Esophagus squamous epithelium (tissue), 5 donors: ENCODE measurements at regions not wholly inside any gene's neighbourhood (a gene's known extent, or its start where the extent isn't known, plus 50 kb on each side); places are given as distances from the start of the nearest gene placed in this dataset.

ENCODE experiments used
- DNase-seq: peaks from one replicate; lab custom pipeline; 2025; lab: John Stamatoyannopoulos, UW
- H3K27ac ChIP-seq, 4 donors: fragments of 200-600 bp; sonication (generic); one replicate each; pipeline ENCODE4 v1.5.1; 2016 to 2019; ENCODE audit warnings: mild to moderate bottlenecking in 1 of 4
- H3K27me3 ChIP-seq, 4 donors: fragments of 200-600 bp; sonication (generic); 1 replicate in 3 of 4; 2 replicates in 1 of 4; pipeline versions ENCODE4 v1.5.1 to v1.6.0; 2017 to 2021; ENCODE audit warnings: antibody characterized with exemption in 1 of 4
- H3K36me3 ChIP-seq, 3 donors: fragments of 200-600 bp; sonication (generic); one replicate each; pipeline ENCODE4 v1.5.1; 2016 to 2019
- H3K4me1 ChIP-seq, 3 donors: fragments of 200-600 bp; sonication (generic); one replicate each; pipeline ENCODE4 v1.5.1; 2017 to 2019
- H3K4me3 ChIP-seq, 4 donors: fragments of 200-600 bp; sonication (generic); 1 replicate in 3 of 4; 2 replicates in 1 of 4; pipeline ENCODE4 v1.5.1; 2016 to 2019; ENCODE audit warnings: mild to moderate bottlenecking in 2 of 4, moderate library complexity in 1 of 4
- H3K9me3 ChIP-seq, 3 donors: fragments of 200-600 bp; sonication (generic); one replicate each; pipeline ENCODE4 v1.5.1; 2016 to 2019
- CTCF ChIP-seq, 6 experiments: fragments of 450-650 bp in 4 of 6; fragments of 200-600 bp in 2 of 6; sonication (generic) in 2 of 6; IDR thresholded peaks; one replicate each; pipeline ENCODE4 v1.5.1; 2016 to 2019; ENCODE audit warnings: antibody characterized with exemption in 6 of 6, mild to moderate bottlenecking in 4 of 6, moderate library complexity in 4 of 6
- POLR2A ChIP-seq, 4 donors: fragments of 450-650 bp; IDR thresholded peaks; one replicate each; pipeline ENCODE4 v1.6.1; 2017; ENCODE audit warnings: antibody characterized with exemption in 4 of 4, mild to moderate bottlenecking in 4 of 4, moderate library complexity in 3 of 4
- WGBS, 2 donors: methylation state at CpG; one replicate each; pipeline ENCODE4 v1.1.5; 2018; 5-methylcytosine and 5-hydroxymethylcytosine counted together
- intact Hi-C: fragments of 100-400 bp; cut with DNase I; formaldehyde crosslinking; loops from one replicate; pipeline ENCODE4 v1.15.0; 2022
- donor health status: DM: yes; HTN: yes; CAD: no.

- Histone ChIP-seq H3K9me3 (no peaks in the 10 kb centered on the region), H3K27ac (no peak overlapping the region), H3K4me1 (peaks cover 0 to 28% (median 0%) of the 10 kb centered on the region in 3 donors), H3K27me3 (no peaks in the 10 kb centered on the region), H3K4me3 (no peak overlapping the region), H3K36me3 (no peaks in the 10 kb centered on the region)
- DNase-seq: no peak
- intact Hi-C loops: no loop called here
- TF ChIP-seq CTCF (IDR thresholded peaks at IDR 0.05): no peak
- no peak for TF ChIP-seq POLR2A (IDR thresholded peaks at IDR 0.05)
- 89 to 91% methylated on average over 3 of the region's 3 CpGs for WGBS, 2 donors
Measured at GRCh38 chr3:102140116-102140515, 290.8 kb downstream of the NFKBIZ start.

- Histone ChIP-seq H3K36me3 (no peaks in the 10 kb centered on the region), H3K9me3 (no peaks in the 10 kb centered on the region), H3K27me3 (no peaks in the 10 kb centered on the region), H3K4me1 (peaks cover 0 to 21% (median 0%) of the 10 kb centered on the region in 3 donors), H3K27ac (peak overlapping the region in 1 of 4 donors; percentile 11), H3K4me3 (no peak overlapping the region)
- WGBS, 2 donors: 53 to 65% methylated on average over 5 of the region's 5 CpGs
- intact Hi-C loops: no loop called here
- no peak for TF ChIP-seq CTCF (IDR thresholded peaks at IDR 0.05)
- TF ChIP-seq POLR2A (IDR thresholded peaks at IDR 0.05): no peak
- DNase-seq: no peak
Measured at GRCh38 chr3:102141096-102141927, 292.0 kb downstream of the NFKBIZ start.

- peak overlapping the region in 1 of 4 donors; percentile 11 for H3K27ac ChIP-seq
- no peaks in the 10 kb centered on the region for H3K9me3 ChIP-seq
- TF ChIP-seq POLR2A (IDR thresholded peaks at IDR 0.05) (no peak), CTCF (IDR thresholded peaks at IDR 0.05) (no peak)
- no peak overlapping the region for H3K4me3 ChIP-seq
- intact Hi-C loops: no loop called here
- no peaks in the 10 kb centered on the region for H3K27me3 ChIP-seq
- no peaks in the 10 kb centered on the region for H3K36me3 ChIP-seq
- no peak for DNase-seq
- WGBS, 2 donors: 73 to 79% methylated on average over 1 of the region's 1 CpG
- peaks cover 0 to 17% (median 0%) of the 10 kb centered on the region in 3 donors for H3K4me1 ChIP-seq
Measured at GRCh38 chr3:102141928-102142239, 292.6 kb downstream of the NFKBIZ start.

- Histone ChIP-seq H3K36me3 (no peaks in the 10 kb centered on the region), H3K27me3 (no peaks in the 10 kb centered on the region), H3K27ac (no peak overlapping the region), H3K4me3 (no peak overlapping the region), H3K9me3 (no peaks in the 10 kb centered on the region), H3K4me1 (peaks cover 0 to 17% (median 0%) of the 10 kb centered on the region in 3 donors)
- TF ChIP-seq POLR2A (IDR thresholded peaks at IDR 0.05) (no peak), CTCF (IDR thresholded peaks at IDR 0.05) (no peak)
- intact Hi-C loops: no loop called here
- DNase-seq: no peak
- WGBS, 2 donors: 61 to 66% methylated on average over 2 of the region's 2 CpGs
Measured at GRCh38 chr3:102142379-102143060, 292.3 kb upstream of the ZPLD1 start.

GRCh38 chr3:102143536-102143935 is 291.3 kb upstream of the ZPLD1 start:
- no peaks in the 10 kb centered on the region for H3K36me3 ChIP-seq
- H3K4me1 ChIP-seq: peaks cover 0 to 17% (median 0%) of the 10 kb centered on the region in 3 donors
- 56 to 100% methylated on average over 1 of the region's 1 CpG for WGBS, 2 donors
- no peaks in the 10 kb centered on the region for H3K9me3 ChIP-seq
- no peak overlapping the region for H3K4me3 ChIP-seq
- intact Hi-C loops: no loop called here
- no peak overlapping the region for H3K27ac ChIP-seq
- no peaks in the 10 kb centered on the region for H3K27me3 ChIP-seq
- no peak for DNase-seq
- no peak for TF ChIP-seq CTCF (IDR thresholded peaks at IDR 0.05)
